Amniotic epithelial cell (primary cell): ENCODE measurements at regions not wholly inside any gene's neighbourhood (a gene's known extent, or its start where the extent isn't known, plus 50 kb on each side); places are given as distances from the start of the nearest gene placed in this dataset.
"Not testable (repeated sequence)": the region's sequence is repeated elsewhere in the genome, so short reads cannot be mapped to it uniquely, and the experiment has no call there.

ENCODE experiments used
- DNase-seq: peaks from one replicate; pipeline ENCODE4 v3.0.0-alpha.2; 2010; ENCODE audit warnings: low read depth

GRCh38 chr19:28632371-28633080, 580.4 kb downstream of the UQCRFS1 start:
- DNase-seq: no peak

GRCh38 chr19:28631961-28632360, 581.0 kb downstream of the UQCRFS1 start:
- DNase-seq: no peak

- no peak for DNase-seq
Measured at GRCh38 chr19:28627669-28628068, 585.3 kb downstream of the UQCRFS1 start.

- DNase-seq: not testable (repeated sequence)
Measured at GRCh38 chr19:28626407-28626806, 586.5 kb downstream of the UQCRFS1 start.

GRCh38 chr19:28619816-28620429, 593.0 kb downstream of the UQCRFS1 start:
- DNase-seq: no peak

GRCh38 chr19:28618504-28618903, 594.4 kb downstream of the UQCRFS1 start:
- no peak for DNase-seq

- DNase-seq: no peak
Measured at GRCh38 chr19:28615966-28616365, 597.0 kb downstream of the UQCRFS1 start.

GRCh38 chr19:28615546-28615916, 597.4 kb downstream of the UQCRFS1 start:
- no peak for DNase-seq

GRCh38 chr19:28614634-28615545, 598.1 kb downstream of the UQCRFS1 start:
- DNase-seq: no peak

GRCh38 chr19:28612275-28612769, 600.6 kb downstream of the UQCRFS1 start:
- DNase-seq: no peak

- not testable (repeated sequence) for DNase-seq
Measured at GRCh38 chr19:28611227-28611914, 601.6 kb downstream of the UQCRFS1 start.

GRCh38 chr19:28610731-28611130, 602.2 kb downstream of the UQCRFS1 start:
- no peak for DNase-seq

- no peak for DNase-seq
Measured at GRCh38 chr19:28609944-28610343, 603.0 kb downstream of the UQCRFS1 start.

- DNase-seq: no peak
Measured at GRCh38 chr19:28609091-28609755, 603.7 kb downstream of the UQCRFS1 start.

- no peak for DNase-seq
Measured at GRCh38 chr19:28608292-28608691, 604.7 kb downstream of the UQCRFS1 start.

- DNase-seq: no peak
Measured at GRCh38 chr19:28607066-28607583, 605.8 kb downstream of the UQCRFS1 start.

GRCh38 chr19:28606269-28607032, 606.5 kb downstream of the UQCRFS1 start:
- DNase-seq: no peak

- no peak for DNase-seq
Measured at GRCh38 chr19:28605501-28606268, 607.3 kb downstream of the UQCRFS1 start.

GRCh38 chr19:28603453-28603852, 609.5 kb downstream of the UQCRFS1 start:
- DNase-seq: no peak
